Panc1 (cell line): ENCODE measurements at regions not wholly inside any gene's neighbourhood (a gene's known extent, or its start where the extent isn't known, plus 50 kb on each side); places are given as distances from the start of the nearest gene placed in this dataset.

Experiments
- ATAC-seq: fragments of 200-7000 bp; cut with Tn5 transposase; 2 replicates; pipeline ENCODE4 v1.9.1; 2020; ENCODE audit warnings: mild to moderate bottlenecking, moderate library complexity
- BruUV-seq: library from RNA; stranded (reverse); fragments of 400-500 nt; replicated peaks from 2 replicates; lab custom pipeline; 2021; lab: Mats Ljungman, UMichigan
- CTCF ChIA-PET: fragments of 300-600 bp; sonication (Branson Sonifier 250); formaldehyde crosslinking; loops from one replicate; lab custom pipeline; 2022; ENCODE audit warnings: antibody characterized with exemption; lab: Charles Lee
- POLR2A ChIA-PET: fragments of 300-600 bp; sonication (Branson Sonifier 250); formaldehyde crosslinking; loops from one replicate; lab custom pipeline; 2022; ENCODE audit warnings: antibody characterized with exemption; lab: Charles Lee
- DNase-seq: peaks from one replicate; pipeline ENCODE4 v3.0.0-alpha.2; 2010; ENCODE audit warnings: low read depth, low spot score
- H3K27ac ChIP-seq: 2 replicates; pipeline ENCODE4 v1.5.1; 2011; ENCODE audit warnings: mild to moderate bottlenecking, low read length, inconsistent platforms
- H3K27me3 ChIP-seq: fragments of 200-500 bp; sonication (Bioruptor generic); 2 replicates; pipeline ENCODE4 v1.6.0; 2014; ENCODE audit warnings: low read length, inconsistent platforms; ENCODE audit not compliant: control insufficient read depth, insufficient read depth
- H3K36me3 ChIP-seq: fragments of 200-500 bp; sonication (Bioruptor generic); 2 replicates; pipeline ENCODE4 v1.5.1; 2014; ENCODE audit warnings: inconsistent platforms, mild to moderate bottlenecking, low read length, moderate library complexity; ENCODE audit not compliant: control insufficient read depth, insufficient read depth
- H3K4me1 ChIP-seq: 2 replicates; pipeline ENCODE4 v1.5.1; 2011; ENCODE audit warnings: inconsistent platforms, mild to moderate bottlenecking, low read length, moderate library complexity; ENCODE audit not compliant: control insufficient read depth, insufficient read depth
- H3K4me3 ChIP-seq, 2 experiments: 2 replicates each; pipeline ENCODE4 v1.5.1; 2011 to 2012; ENCODE audit warnings: low read depth in 2 of 2, low read length in 2 of 2, mild to moderate bottlenecking in 2 of 2, inconsistent platforms in 1 of 2, moderate library complexity in 1 of 2
- H3K9me3 ChIP-seq: fragments of 200-500 bp; sonication (Bioruptor generic); 2 replicates; pipeline ENCODE4 v1.5.1; 2014; ENCODE audit warnings: low read depth, mild to moderate bottlenecking, inconsistent platforms, low read length, moderate library complexity; ENCODE audit not compliant: control insufficient read depth, insufficient read depth
- CTCF ChIP-seq: fragments of 450-650 bp; IDR thresholded peaks from 2 replicates; pipeline ENCODE4 v1.5.1; 2017; ENCODE audit warnings: mild to moderate bottlenecking
- POLR2AphosphoS5 ChIP-seq: IDR thresholded peaks from 2 replicates; pipeline ENCODE4 v1.6.1; 2012; ENCODE audit warnings: mild to moderate bottlenecking, low read depth, low read length, moderate library complexity
- SIN3A ChIP-seq: IDR thresholded peaks from 2 replicates; pipeline ENCODE4 v1.6.1; 2012; ENCODE audit warnings: low read depth, mild to moderate bottlenecking, low read length, moderate library complexity, borderline replicate concordance; ENCODE audit not compliant: insufficient read depth
- TCF7L2 ChIP-seq: IDR thresholded peaks from 2 replicates; pipeline ENCODE4 v1.6.1; 2011; ENCODE audit warnings: mild to moderate bottlenecking, low read depth, low read length, inconsistent platforms
- in situ Hi-C: cut with HindIII; loops from 2 replicates; pipeline ENCODE4 v1.10.0; 2016; ENCODE audit warnings: low sequenced_read_pairs, low pct_unique_long_range_greater_than_20kb
- intact Hi-C: fragments of 100-400 bp; cut with micrococcal nuclease; formaldehyde crosslinking; loops from one replicate; pipeline ENCODE4 v1.10.0; 2022; ENCODE audit not compliant: unreplicated experiment
- TF ChIP-seq, protein P1 (sequence below), 2 experiments: IDR thresholded peaks; 2 replicates each; pipeline ENCODE4 v1.6.1; 2011 to 2012; ENCODE audit warnings: low read depth in 2 of 2, control low read depth in 1 of 2, low read length in 1 of 2, mild to moderate bottlenecking in 1 of 2, moderate library complexity in 1 of 2; ENCODE audit not compliant: insufficient read depth in 1 of 2

DNA sequence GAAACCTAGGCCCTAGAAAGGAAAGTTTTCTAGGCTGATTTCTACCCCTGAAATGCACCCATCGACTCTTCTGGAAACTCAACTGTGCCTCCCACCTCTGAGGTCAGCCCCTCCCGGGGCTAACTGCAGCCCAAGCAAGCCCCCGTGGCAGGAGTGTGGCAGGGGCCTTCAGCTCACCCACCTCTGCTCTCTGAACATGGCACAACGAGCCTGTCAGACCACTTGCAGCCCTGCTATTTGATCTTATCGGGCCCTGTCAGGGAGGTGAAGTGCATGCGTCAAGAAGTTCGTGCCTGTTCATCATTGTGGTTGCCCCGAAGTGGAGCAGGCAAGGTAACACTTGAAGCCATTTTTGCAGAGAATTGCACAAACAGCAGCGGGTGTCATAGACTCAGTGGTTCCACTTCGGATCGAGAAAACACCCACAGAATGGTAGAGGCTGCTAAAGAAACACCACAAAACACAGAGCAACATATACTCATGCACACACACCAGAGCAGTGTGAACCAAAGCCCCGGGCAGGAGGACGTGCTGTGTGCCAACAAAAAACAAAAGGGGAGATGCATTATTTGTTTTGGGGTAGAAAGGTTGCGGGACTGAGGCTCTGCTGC, 262.7 kb downstream of the ETS1 start:
- ChIA-PET CTCF (no interaction called here), POLR2A (no interaction called here)
- no peak for ATAC-seq
- H3K36me3 ChIP-seq = no peaks in the 10 kb centered on the region
- H3K4me1 ChIP-seq = no peaks in the 10 kb centered on the region
- H3K27ac ChIP-seq = no peak overlapping the region
- H3K9me3 ChIP-seq = no peaks in the 10 kb centered on the region
- H3K27me3 ChIP-seq = no peaks in the 10 kb centered on the region
- no peak for TF ChIP-seq CTCF
- TF ChIP-seq TCF7L2 = no peak
- no peak for TF ChIP-seq SIN3A
- TF ChIP-seq, protein P1, sequence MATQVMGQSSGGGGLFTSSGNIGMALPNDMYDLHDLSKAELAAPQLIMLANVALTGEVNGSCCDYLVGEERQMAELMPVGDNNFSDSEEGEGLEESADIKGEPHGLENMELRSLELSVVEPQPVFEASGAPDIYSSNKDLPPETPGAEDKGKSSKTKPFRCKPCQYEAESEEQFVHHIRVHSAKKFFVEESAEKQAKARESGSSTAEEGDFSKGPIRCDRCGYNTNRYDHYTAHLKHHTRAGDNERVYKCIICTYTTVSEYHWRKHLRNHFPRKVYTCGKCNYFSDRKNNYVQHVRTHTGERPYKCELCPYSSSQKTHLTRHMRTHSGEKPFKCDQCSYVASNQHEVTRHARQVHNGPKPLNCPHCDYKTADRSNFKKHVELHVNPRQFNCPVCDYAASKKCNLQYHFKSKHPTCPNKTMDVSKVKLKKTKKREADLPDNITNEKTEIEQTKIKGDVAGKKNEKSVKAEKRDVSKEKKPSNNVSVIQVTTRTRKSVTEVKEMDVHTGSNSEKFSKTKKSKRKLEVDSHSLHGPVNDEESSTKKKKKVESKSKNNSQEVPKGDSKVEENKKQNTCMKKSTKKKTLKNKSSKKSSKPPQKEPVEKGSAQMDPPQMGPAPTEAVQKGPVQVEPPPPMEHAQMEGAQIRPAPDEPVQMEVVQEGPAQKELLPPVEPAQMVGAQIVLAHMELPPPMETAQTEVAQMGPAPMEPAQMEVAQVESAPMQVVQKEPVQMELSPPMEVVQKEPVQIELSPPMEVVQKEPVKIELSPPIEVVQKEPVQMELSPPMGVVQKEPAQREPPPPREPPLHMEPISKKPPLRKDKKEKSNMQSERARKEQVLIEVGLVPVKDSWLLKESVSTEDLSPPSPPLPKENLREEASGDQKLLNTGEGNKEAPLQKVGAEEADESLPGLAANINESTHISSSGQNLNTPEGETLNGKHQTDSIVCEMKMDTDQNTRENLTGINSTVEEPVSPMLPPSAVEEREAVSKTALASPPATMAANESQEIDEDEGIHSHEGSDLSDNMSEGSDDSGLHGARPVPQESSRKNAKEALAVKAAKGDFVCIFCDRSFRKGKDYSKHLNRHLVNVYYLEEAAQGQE (IDR thresholded peaks at IDR 0.05; ENCODE audit: insufficient read depth in 1 of 2, low read depth in 2 of 2, low read length in 1 of 2) = no peak
- no peak for TF ChIP-seq POLR2AphosphoS5
- in situ Hi-C loops (no loop called here), intact Hi-C loops (no loop called here)
- no TSS peak for BruUV-seq
- DNase-seq = no peak
- H3K4me3 ChIP-seq = no peak overlapping the region

GRCh38 chr11:128324051-128324481, 263.3 kb downstream of the ETS1 start:
- DNase-seq = no peak
- intact Hi-C loops = no loop called here
- TF ChIP-seq, protein P1 (IDR thresholded peaks at IDR 0.05; ENCODE audit: insufficient read depth in 1 of 2, low read depth in 2 of 2, low read length in 1 of 2) = no peak
- TF ChIP-seq POLR2AphosphoS5 = no peak
- TF ChIP-seq SIN3A = no peak
- TF ChIP-seq CTCF = no peak
- no peak for TF ChIP-seq TCF7L2
- no peaks in the 10 kb centered on the region for H3K36me3 ChIP-seq
- CTCF ChIA-PET = interaction anchor here (0.6 kb wide), 1 partner anchor 560 kb away, joined by 3 read pairs; no protein-coding TSS in a partner anchor
- H3K27ac ChIP-seq = no peak overlapping the region
- no peak for ATAC-seq
- H3K4me3 ChIP-seq = no peak overlapping the region
- in situ Hi-C loops = no loop called here
- H3K9me3 ChIP-seq = no peaks in the 10 kb centered on the region
- POLR2A ChIA-PET = no interaction called here
- no peaks in the 10 kb centered on the region for H3K4me1 ChIP-seq
- H3K27me3 ChIP-seq = no peaks in the 10 kb centered on the region
- BruUV-seq = no TSS peak
